ENCODE measurements at regions not wholly inside any gene's neighbourhood (a gene's known extent, or its start where the extent isn't known, plus 50 kb on each side); places are given as distances from the start of the nearest gene placed in this dataset.

DNA sequence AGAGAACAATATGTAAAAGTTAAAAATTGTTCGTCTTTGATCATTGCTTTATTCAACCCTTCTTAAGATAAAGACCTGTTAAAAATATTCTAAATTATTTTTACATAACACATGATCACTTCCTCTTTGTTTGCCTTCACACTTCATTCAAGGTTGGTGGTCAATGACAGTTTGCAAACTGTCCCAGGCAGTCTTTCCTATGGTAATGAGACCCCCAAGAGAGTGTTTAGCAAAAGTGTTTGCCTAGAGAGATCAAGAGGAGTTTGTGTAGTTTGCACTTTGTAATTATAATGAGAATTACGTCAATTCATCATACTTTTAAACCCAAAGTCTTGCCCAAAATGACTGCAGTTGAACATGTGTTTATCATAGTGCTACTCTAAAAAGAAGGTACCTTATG lies 77.2 kb upstream of the ABCA12 start:
- Histone ChIP-seq H3K14ac (replicated peaks; ENCODE audit: low read depth, low read length) (no peak overlapping the region), H3K27ac (ENCODE audit: insufficient read depth, low read length) (no peak overlapping the region), H2AK5ac (ENCODE audit: low read depth, low read length) (no peak overlapping the region), H2BK20ac (ENCODE audit: low read depth, low read length) (no peak overlapping the region), H2BK120ac (ENCODE audit: low read depth, low read length) (no peak overlapping the region), H3K4me3 (ENCODE audit: insufficient read depth, low read depth, low read length) (no peak overlapping the region), H3K18ac (ENCODE audit: low read depth, low read length) (no peak overlapping the region), H3K23ac (ENCODE audit: low read depth, low read length) (no peak overlapping the region), H2BK15ac (ENCODE audit: low read depth, low read length) (no peak overlapping the region), H2AFZ (replicated peaks; ENCODE audit: low read length, poor library complexity) (no peak overlapping the region), H4K20me1 (ENCODE audit: insufficient read depth, low read length) (no peaks in the 10 kb centered on the region), H4K8ac (ENCODE audit: low read depth in 2 of 2, low read length in 2 of 2) (no peak overlapping the region), H4K91ac (ENCODE audit: insufficient read depth, low read depth, low read length) (no peak overlapping the region), H3K4me2 (ENCODE audit: low read depth, low read length) (no peak overlapping the region), H3K36me3 (ENCODE audit: control insufficient read depth, insufficient read depth, low read length) (no peaks in the 10 kb centered on the region), H2AK9ac (replicated peaks; ENCODE audit: low read depth, low read length, poor library complexity) (no peak overlapping the region), H3K9me3 (ENCODE audit: control insufficient read depth, insufficient read depth, low read length) (no peaks in the 10 kb centered on the region), H4K5ac (ENCODE audit: low read depth, low read length) (no peak overlapping the region), H2BK5ac (ENCODE audit: low read depth, low read length, poor library complexity, severe bottlenecking) (no peak overlapping the region), H3K4ac (ENCODE audit: low read depth, low read length) (no peak overlapping the region), H3K27me3 (ENCODE audit: control insufficient read depth, insufficient read depth, low read length) (no peaks in the 10 kb centered on the region), H3K4me1 (ENCODE audit: control insufficient read depth, insufficient read depth, low read length) (no peaks in the 10 kb centered on the region), H3K79me1 (ENCODE audit: low read depth in 1 of 2, low read length in 2 of 2) (no peaks in the 10 kb centered on the region), H3K9ac (ENCODE audit: low read depth, low read length) (no peak overlapping the region), H3K56ac (ENCODE audit: extremely low read depth, insufficient read depth, low read length) (no peak overlapping the region), H3K9me1 (ENCODE audit: insufficient read depth, low read length) (no peaks in the 10 kb centered on the region)
- ATAC-seq (ENCODE audit: low read depth) (no peak), DNase-seq (no peak)
- POLR2A ChIA-PET (ENCODE audit: unreplicated experiment): no interaction called here
- intact Hi-C loops (cut with micrococcal nuclease): no loop called here
- WGBS, 2 experiments (ENCODE audit: extremely low coverage in 2 of 2, insufficient read length in 1 of 2): no CpG with 5 or more reads among the region's 2 CpGs
- TF ChIP-seq CEBPB (IDR thresholded peaks at IDR 0.05; ENCODE audit: low read depth, low read length) (no peak), SMC3 (IDR thresholded peaks at IDR 0.05; ENCODE audit: low read depth, low read length) (no peak), NFE2L2 (IDR thresholded peaks at IDR 0.05; ENCODE audit: low read depth, low read length) (no peak), CTCF (conservative IDR thresholded peaks at IDR 0.05; ENCODE audit: low read depth, low read length) (no peak), POLR2A (IDR thresholded peaks at IDR 0.05; ENCODE audit: low read depth, low read length) (no peak), MXI1 (IDR thresholded peaks at IDR 0.05; ENCODE audit: borderline replicate concordance, low read depth, low read length) (no peak), RAD21 (IDR thresholded peaks at IDR 0.05; ENCODE audit: low read length) (no peak), RFX5 (IDR thresholded peaks at IDR 0.05; ENCODE audit: low read depth, low read length) (no peak), BHLHE40 (IDR thresholded peaks at IDR 0.05; ENCODE audit: low read depth, low read length) (no peak), CHD1 (IDR thresholded peaks at IDR 0.05; ENCODE audit: low read depth, low read length) (no peak), USF2 (IDR thresholded peaks at IDR 0.05; ENCODE audit: low read depth, low read length) (no peak), RCOR1 (IDR thresholded peaks at IDR 0.05; ENCODE audit: insufficient replicate concordance, low read length) (no peak), MAZ (IDR thresholded peaks at IDR 0.05; ENCODE audit: borderline replicate concordance, low read depth, low read length) (no peak), MAFK (IDR thresholded peaks at IDR 0.05; ENCODE audit: low read depth, low read length) (no peak), FOS (IDR thresholded peaks at IDR 0.05; ENCODE audit: low read depth, low read length) (no peak)
- TF ChIP-seq, protein P1, sequence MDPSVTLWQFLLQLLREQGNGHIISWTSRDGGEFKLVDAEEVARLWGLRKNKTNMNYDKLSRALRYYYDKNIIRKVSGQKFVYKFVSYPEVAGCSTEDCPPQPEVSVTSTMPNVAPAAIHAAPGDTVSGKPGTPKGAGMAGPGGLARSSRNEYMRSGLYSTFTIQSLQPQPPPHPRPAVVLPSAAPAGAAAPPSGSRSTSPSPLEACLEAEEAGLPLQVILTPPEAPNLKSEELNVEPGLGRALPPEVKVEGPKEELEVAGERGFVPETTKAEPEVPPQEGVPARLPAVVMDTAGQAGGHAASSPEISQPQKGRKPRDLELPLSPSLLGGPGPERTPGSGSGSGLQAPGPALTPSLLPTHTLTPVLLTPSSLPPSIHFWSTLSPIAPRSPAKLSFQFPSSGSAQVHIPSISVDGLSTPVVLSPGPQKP (IDR thresholded peaks at IDR 0.05; ENCODE audit: borderline replicate concordance, low read depth, low read length): no peak
- CTCF ChIA-PET: no interaction called here
- in situ Hi-C loops (cut with MboI; ENCODE audit: low sequenced_read_pairs): no loop called here
- dilution Hi-C loops (cut with HindIII; ENCODE audit: low sequenced_read_pairs, unreplicated experiment): no loop called here
- no TSS peak for BruUV-seq (replicated peaks)
